ENCODE measurements at regions not wholly inside any gene's neighbourhood (a gene's known extent, or its start where the extent isn't known, plus 50 kb on each side); places are given as distances from the start of the nearest gene placed in this dataset.

DNA sequence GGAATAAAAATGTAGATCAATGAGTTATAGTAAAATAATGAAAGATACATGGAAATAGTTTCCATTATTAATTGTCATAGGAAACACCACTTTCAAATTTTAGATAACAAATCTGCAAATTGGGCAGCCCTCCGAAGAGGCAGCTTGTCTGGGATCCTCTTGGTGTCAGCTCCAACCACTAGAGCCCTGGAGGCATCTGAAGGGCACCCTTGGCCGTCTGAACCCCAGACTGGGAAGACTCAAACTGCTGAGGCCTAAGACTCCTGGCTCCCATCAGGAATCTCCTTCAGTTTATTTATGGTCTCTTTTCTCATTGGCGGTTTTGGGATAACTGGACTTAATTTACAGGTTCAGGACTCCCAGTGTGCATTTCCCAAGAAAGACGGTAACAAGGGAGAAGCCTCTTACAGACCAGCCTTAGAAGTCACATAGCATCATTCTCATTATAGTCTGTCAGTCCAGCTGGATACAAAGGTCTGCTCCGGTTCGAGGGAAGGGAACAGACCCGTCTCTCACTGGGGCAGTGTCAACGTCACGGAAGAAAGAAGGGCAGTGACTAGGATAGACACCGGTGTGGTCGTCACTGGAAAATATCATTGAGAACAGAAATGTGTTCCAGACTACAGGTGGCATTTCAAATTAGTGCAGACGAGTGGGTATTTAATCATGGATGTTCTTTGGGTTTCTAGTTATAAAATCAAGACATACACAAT lies 390.7 kb upstream of the NETO1 start:
- TF ChIP-seq, protein P1, sequence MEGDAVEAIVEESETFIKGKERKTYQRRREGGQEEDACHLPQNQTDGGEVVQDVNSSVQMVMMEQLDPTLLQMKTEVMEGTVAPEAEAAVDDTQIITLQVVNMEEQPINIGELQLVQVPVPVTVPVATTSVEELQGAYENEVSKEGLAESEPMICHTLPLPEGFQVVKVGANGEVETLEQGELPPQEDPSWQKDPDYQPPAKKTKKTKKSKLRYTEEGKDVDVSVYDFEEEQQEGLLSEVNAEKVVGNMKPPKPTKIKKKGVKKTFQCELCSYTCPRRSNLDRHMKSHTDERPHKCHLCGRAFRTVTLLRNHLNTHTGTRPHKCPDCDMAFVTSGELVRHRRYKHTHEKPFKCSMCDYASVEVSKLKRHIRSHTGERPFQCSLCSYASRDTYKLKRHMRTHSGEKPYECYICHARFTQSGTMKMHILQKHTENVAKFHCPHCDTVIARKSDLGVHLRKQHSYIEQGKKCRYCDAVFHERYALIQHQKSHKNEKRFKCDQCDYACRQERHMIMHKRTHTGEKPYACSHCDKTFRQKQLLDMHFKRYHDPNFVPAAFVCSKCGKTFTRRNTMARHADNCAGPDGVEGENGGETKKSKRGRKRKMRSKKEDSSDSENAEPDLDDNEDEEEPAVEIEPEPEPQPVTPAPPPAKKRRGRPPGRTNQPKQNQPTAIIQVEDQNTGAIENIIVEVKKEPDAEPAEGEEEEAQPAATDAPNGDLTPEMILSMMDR (conservative IDR thresholded peaks at IDR 0.05), result no peak
- TF ChIP-seq ZFX (IDR thresholded peaks at IDR 0.05), result no peak

Measured in C4-2B (cell line).